Suprapubic skin (tissue), 4 donors: ENCODE measurements at regions not wholly inside any gene's neighbourhood (a gene's known extent, or its start where the extent isn't known, plus 50 kb on each side); places are given as distances from the start of the nearest gene placed in this dataset.

Source experiments
- POLR2A ChIP-seq, 2 donors: fragments of 450-650 bp; IDR thresholded peaks; one replicate each; pipeline ENCODE4 v1.6.1; 2017; ENCODE audit warnings: antibody characterized with exemption in 2 of 2, mild to moderate bottlenecking in 2 of 2, moderate library complexity in 2 of 2
- POLR2AphosphoS5 ChIP-seq, 3 donors: sonication (generic); formaldehyde crosslinking; IDR thresholded peaks; one replicate each; pipeline ENCODE4 v1.6.1; 2017; ENCODE audit warnings: antibody characterized with exemption in 3 of 3
- TF ChIP-seq, protein P1 (sequence below), 2 donors: fragments of 200-600 bp in 1 of 2; fragments of 450-650 bp in 1 of 2; sonication (generic) in 1 of 2; IDR thresholded peaks; one replicate each; pipeline ENCODE4 v1.5.1; 2016 to 2019; ENCODE audit warnings: antibody characterized with exemption in 2 of 2, mild to moderate bottlenecking in 1 of 2, moderate library complexity in 1 of 2

DNA sequence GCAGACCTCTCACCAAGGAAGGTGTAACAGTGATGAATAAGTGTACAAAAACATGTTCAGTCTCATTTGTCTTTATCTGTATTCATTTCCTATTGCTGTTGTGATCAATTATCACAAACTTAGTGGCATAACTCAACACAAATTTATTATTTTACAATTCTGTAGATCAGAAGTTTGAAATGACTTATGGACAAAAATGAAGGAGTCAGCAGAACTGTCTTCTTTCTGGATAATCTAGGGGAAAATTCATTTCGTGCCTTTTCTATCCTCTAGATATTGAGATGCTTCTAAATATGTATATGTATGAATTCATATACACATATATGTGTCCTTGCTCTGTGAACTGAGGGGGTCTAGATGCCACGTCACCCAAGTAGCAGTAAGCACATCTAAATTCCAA lies 663.1 kb upstream of the MARCKS start:
- TF ChIP-seq, protein P1, sequence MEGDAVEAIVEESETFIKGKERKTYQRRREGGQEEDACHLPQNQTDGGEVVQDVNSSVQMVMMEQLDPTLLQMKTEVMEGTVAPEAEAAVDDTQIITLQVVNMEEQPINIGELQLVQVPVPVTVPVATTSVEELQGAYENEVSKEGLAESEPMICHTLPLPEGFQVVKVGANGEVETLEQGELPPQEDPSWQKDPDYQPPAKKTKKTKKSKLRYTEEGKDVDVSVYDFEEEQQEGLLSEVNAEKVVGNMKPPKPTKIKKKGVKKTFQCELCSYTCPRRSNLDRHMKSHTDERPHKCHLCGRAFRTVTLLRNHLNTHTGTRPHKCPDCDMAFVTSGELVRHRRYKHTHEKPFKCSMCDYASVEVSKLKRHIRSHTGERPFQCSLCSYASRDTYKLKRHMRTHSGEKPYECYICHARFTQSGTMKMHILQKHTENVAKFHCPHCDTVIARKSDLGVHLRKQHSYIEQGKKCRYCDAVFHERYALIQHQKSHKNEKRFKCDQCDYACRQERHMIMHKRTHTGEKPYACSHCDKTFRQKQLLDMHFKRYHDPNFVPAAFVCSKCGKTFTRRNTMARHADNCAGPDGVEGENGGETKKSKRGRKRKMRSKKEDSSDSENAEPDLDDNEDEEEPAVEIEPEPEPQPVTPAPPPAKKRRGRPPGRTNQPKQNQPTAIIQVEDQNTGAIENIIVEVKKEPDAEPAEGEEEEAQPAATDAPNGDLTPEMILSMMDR (IDR thresholded peaks at IDR 0.05) = no peak
- no peak for TF ChIP-seq POLR2A (IDR thresholded peaks at IDR 0.05)
- TF ChIP-seq POLR2AphosphoS5 (IDR thresholded peaks at IDR 0.05) = no peak
